ENCODE measurements at regions not wholly inside any gene's neighbourhood (a gene's known extent, or its start where the extent isn't known, plus 50 kb on each side); places are given as distances from the start of the nearest gene placed in this dataset.
"Not testable (repeated sequence)": the region's sequence is repeated elsewhere in the genome, so short reads cannot be mapped to it uniquely, and the experiment has no call there.

- TF ChIP-seq, protein P1, sequence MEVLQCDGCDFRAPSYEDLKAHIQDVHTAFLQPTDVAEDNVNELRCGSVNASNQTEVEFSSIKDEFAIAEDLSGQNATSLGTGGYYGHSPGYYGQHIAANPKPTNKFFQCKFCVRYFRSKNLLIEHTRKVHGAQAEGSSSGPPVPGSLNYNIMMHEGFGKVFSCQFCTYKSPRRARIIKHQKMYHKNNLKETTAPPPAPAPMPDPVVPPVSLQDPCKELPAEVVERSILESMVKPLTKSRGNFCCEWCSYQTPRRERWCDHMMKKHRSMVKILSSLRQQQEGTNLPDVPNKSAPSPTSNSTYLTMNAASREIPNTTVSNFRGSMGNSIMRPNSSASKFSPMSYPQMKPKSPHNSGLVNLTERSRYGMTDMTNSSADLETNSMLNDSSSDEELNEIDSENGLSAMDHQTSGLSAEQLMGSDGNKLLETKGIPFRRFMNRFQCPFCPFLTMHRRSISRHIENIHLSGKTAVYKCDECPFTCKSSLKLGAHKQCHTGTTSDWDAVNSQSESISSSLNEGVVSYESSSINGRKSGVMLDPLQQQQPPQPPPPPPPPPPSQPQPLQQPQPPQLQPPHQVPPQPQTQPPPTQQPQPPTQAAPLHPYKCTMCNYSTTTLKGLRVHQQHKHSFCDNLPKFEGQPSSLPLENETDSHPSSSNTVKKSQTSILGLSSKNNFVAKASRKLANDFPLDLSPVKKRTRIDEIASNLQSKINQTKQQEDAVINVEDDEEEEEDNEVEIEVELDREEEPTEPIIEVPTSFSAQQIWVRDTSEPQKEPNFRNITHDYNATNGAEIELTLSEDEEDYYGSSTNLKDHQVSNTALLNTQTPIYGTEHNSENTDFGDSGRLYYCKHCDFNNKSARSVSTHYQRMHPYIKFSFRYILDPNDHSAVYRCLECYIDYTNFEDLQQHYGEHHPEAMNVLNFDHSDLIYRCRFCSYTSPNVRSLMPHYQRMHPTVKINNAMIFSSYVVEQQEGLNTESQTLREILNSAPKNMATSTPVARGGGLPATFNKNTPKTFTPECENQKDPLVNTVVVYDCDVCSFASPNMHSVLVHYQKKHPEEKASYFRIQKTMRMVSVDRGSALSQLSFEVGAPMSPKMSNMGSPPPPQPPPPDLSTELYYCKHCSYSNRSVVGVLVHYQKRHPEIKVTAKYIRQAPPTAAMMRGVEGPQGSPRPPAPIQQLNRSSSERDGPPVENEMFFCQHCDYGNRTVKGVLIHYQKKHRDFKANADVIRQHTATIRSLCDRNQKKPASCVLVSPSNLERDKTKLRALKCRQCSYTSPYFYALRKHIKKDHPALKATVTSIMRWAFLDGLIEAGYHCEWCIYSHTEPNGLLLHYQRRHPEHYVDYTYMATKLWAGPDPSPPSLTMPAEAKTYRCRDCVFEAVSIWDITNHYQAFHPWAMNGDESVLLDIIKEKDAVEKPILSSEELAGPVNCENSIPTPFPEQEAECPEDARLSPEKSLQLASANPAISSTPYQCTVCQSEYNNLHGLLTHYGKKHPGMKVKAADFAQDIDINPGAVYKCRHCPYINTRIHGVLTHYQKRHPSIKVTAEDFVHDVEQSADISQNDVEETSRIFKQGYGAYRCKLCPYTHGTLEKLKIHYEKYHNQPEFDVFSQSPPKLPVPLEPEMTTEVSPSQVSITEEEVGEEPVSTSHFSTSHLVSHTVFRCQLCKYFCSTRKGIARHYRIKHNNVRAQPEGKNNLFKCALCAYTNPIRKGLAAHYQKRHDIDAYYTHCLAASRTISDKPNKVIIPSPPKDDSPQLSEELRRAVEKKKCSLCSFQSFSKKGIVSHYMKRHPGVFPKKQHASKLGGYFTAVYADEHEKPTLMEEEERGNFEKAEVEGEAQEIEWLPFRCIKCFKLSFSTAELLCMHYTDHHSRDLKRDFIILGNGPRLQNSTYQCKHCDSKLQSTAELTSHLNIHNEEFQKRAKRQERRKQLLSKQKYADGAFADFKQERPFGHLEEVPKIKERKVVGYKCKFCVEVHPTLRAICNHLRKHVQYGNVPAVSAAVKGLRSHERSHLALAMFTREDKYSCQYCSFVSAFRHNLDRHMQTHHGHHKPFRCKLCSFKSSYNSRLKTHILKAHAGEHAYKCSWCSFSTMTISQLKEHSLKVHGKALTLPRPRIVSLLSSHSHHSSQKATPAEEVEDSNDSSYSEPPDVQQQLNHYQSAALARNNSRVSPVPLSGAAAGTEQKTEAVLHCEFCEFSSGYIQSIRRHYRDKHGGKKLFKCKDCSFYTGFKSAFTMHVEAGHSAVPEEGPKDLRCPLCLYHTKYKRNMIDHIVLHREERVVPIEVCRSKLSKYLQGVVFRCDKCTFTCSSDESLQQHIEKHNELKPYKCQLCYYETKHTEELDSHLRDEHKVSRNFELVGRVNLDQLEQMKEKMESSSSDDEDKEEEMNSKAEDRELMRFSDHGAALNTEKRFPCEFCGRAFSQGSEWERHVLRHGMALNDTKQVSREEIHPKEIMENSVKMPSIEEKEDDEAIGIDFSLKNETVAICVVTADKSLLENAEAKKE (CRISPR knock-in tag; IDR thresholded peaks at IDR 0.05): no peak
- no peak for TF ChIP-seq EZH2phosphoT487 (IDR thresholded peaks at IDR 0.05; ENCODE audit: unreplicated experiment)
Observed at GRCh38 chr3:18207226-18207625, 217.9 kb downstream of the SATB1 start (continued).

GRCh38 chr3:18205701-18206100 lies 219.4 kb downstream of the SATB1 start:
- H2AFZ ChIP-seq; ATAC-seq; H3K4me1 ChIP-seq (ENCODE audit: insufficient read depth); H3F3A ChIP-seq (replicated peaks; ENCODE audit: low read depth); H3K27me3 ChIP-seq (ENCODE audit: insufficient read depth); H3K9me2 ChIP-seq (ENCODE audit: insufficient read depth); H3K79me2 ChIP-seq (replicated peaks; ENCODE audit: insufficient read depth); H4K20me1 ChIP-seq (replicated peaks; ENCODE audit: insufficient read depth); H3K36me3 Mint-ChIP-seq (ENCODE audit: low read depth); H3K4me3 ChIP-seq; H3K27ac ChIP-seq (ENCODE audit: low read depth); DNase-seq (ENCODE audit: low spot score); H3K36me3 ChIP-seq (ENCODE audit: insufficient read depth); H3K4me2 ChIP-seq; H3K27ac Mint-ChIP-seq; H3K9me3 Mint-ChIP-seq; H3K27me3 Mint-ChIP-seq (ENCODE audit: insufficient read depth, low read depth, poor library complexity); H3K4me3 Mint-ChIP-seq: not testable (repeated sequence)
- peaks cover 13% of the 10 kb centered on the region; the same call in 2 of the 3 replicates for H3K4me1 Mint-ChIP-seq

- H3K79me2 ChIP-seq (replicated peaks; ENCODE audit: insufficient read depth): no peaks in the 10 kb centered on the region
- Mint-ChIP-seq H3K27ac (no peak overlapping the region), H3K4me3 (no peak overlapping the region), H3K9me3 (peaks cover 2% of the 10 kb centered on the region; the same call in 1 of the 3 replicates), H3K36me3 (ENCODE audit: low read depth) (no peaks in the 10 kb centered on the region), H3K4me1 (peaks cover 13% of the 10 kb centered on the region; the same call in 2 of the 3 replicates), H3K27me3 (ENCODE audit: insufficient read depth, low read depth, poor library complexity) (peaks cover 2% of the 10 kb centered on the region)
- no peak for DNase-seq (ENCODE audit: low spot score)
- no peak overlapping the region for H3K4me3 ChIP-seq
- no peak overlapping the region for H3K27ac ChIP-seq (ENCODE audit: low read depth)
- no peak; the same call in 2 of the 3 replicates for ATAC-seq
- H3F3A ChIP-seq (replicated peaks; ENCODE audit: low read depth): no peaks in the 10 kb centered on the region
- peaks cover 8% of the 10 kb centered on the region; the same call in 1 of the 2 replicates for H3K4me1 ChIP-seq (ENCODE audit: insufficient read depth)
- no peaks in the 10 kb centered on the region for H3K36me3 ChIP-seq (ENCODE audit: insufficient read depth)
- no peaks in the 10 kb centered on the region for H4K20me1 ChIP-seq (replicated peaks; ENCODE audit: insufficient read depth)
- H3K27me3 ChIP-seq (ENCODE audit: insufficient read depth): no peaks in the 10 kb centered on the region
- H2AFZ ChIP-seq: no peak overlapping the region
- H3K9me2 ChIP-seq (ENCODE audit: insufficient read depth): no peaks in the 10 kb centered on the region
- no peak overlapping the region for H3K4me2 ChIP-seq
- TF ChIP-seq, protein P2, sequence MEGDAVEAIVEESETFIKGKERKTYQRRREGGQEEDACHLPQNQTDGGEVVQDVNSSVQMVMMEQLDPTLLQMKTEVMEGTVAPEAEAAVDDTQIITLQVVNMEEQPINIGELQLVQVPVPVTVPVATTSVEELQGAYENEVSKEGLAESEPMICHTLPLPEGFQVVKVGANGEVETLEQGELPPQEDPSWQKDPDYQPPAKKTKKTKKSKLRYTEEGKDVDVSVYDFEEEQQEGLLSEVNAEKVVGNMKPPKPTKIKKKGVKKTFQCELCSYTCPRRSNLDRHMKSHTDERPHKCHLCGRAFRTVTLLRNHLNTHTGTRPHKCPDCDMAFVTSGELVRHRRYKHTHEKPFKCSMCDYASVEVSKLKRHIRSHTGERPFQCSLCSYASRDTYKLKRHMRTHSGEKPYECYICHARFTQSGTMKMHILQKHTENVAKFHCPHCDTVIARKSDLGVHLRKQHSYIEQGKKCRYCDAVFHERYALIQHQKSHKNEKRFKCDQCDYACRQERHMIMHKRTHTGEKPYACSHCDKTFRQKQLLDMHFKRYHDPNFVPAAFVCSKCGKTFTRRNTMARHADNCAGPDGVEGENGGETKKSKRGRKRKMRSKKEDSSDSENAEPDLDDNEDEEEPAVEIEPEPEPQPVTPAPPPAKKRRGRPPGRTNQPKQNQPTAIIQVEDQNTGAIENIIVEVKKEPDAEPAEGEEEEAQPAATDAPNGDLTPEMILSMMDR (conservative IDR thresholded peaks at IDR 0.05; ENCODE audit: low read depth in 2 of 2): no peak
- no peak for TF ChIP-seq ZNF331 (CRISPR knock-in tag; IDR thresholded peaks at IDR 0.05; ENCODE audit: low read depth)
- TF ChIP-seq STAT1 (IDR thresholded peaks at IDR 0.05; ENCODE audit: unreplicated experiment): no peak
- TF ChIP-seq NANOG (IDR thresholded peaks at IDR 0.05; ENCODE audit: borderline replicate concordance): no peak
- no peak for TF ChIP-seq EZH2 (IDR thresholded peaks at IDR 0.05; ENCODE audit: low read depth, unreplicated experiment)
Observed at GRCh38 chr3:18201315-18201714, 223.8 kb downstream of the SATB1 start.
